Left kidney (tissue), 1 donor: ENCODE measurements at regions not wholly inside any gene's neighbourhood (a gene's known extent, or its start where the extent isn't known, plus 50 kb on each side); places are given as distances from the start of the nearest gene placed in this dataset.

Experiments used
- DNase-seq: peaks from one replicate; pipeline ENCODE4 v3.0.0-alpha.2; 2013

DNA sequence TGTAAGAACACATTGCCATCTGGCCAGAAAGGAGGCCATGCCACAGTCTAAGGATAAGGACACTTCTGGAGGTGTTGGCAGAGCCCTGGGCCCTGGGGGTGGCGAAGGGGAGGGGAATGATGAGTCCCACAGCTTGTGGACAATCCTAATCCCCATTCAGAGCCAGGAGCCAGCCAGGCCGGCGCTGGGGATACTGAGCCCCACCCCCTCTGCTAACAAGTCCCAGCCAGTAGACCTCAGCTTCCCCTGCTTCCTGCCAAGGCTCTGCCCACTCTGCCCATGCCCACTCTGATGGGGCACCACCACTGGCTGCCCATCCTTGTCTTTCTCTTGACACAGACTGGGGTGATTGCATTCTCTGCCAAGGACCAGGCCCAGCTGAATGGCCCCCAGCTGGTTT is 71.9 kb downstream of the NAV1 start:
- DNase-seq: no peak

DNA sequence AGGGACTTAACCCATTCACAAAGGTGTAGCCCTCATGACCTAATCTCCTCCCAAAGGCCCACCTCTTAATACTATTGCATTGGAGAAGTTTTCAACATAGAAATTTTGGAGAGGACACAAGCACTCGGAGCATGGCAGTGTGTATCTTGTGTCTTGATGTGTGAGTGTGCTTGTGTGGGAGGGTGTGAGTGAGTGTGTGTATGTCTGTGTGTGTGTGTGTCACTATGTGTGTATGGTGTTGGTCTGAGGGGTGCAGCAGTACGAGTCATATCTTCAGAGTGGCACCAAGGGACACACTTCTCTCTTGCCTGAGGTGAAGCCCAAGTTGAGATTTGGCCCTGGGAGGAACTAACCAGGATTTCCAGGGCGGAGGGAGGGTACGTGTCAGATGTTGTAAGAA is 73.7 kb downstream of the NAV1 start:
- DNase-seq: no peak

- DNase-seq: peak; percentile 46
Measured at GRCh38 chr1:201614262-201615015, 75.5 kb downstream of the NAV1 start.

DNA sequence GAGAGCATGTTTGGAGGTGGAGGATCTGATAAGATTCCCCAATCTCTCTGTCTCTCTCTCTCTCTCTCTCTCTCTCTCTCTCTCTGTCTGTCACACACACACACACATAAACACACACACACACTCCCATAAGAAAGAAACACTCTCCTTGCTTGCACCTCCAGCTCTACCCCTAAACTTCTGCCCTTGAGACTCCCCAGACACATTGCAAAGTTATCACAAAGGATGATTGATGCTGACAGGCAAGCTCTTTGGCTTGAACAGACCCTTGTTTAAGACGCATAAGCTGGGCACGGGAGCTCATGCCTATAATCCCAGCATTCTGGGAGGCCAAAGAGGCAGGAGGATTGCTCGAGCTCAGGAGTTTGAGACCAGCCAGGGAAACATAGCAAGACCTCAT is 78.2 kb downstream of the NAV1 start:
- no peak for DNase-seq

GRCh38 chr1:201618389-201618788 is 79.5 kb downstream of the NAV1 start:
- DNase-seq: no peak

DNA sequence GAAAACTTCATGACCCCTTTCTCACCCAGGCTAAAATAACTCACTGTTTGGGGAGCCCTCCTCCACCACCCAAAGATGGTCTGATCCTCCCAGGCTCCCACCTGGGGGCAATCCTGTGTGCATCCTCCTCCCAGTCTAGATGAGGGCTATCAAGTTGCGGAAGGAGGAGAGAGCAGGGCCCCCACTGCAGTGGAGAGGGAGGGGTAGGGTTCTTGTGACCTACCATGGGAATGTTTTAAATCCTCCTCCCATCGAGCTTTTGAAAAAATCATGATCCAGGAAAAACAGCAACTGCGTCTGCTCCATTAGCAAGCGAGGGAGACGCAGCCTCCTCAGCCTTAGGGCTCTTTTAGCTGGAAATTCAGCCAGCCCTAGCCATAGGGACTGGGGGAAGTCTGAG is 80.0 kb downstream of the NAV1 start:
- DNase-seq: no peak

GRCh38 chr1:201619513-201619912 is 80.6 kb downstream of the NAV1 start:
- DNase-seq: no peak

DNA sequence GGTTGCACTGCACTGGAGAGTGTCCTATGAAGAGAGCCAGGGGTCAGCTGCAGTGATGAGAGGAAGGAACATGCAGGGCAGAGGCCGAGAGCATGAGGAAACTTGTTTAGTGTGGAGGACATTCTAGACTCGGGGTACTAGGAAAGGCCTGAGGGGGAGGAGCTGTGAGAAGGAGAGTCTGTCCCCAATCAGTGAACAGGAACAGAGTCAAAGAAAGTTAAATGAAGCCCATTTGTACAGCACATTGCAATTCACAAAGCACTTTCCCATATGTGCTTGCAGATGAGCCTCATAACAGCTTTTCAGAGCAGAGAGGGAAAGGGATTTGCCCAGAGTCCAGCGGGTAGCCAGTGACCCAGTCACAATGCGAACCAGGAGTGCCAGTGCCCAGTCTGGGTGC is 83.4 kb downstream of the NAV1 start:
- no peak for DNase-seq

- DNase-seq: no peak
Measured at GRCh38 chr1:201622824-201623223, 83.9 kb downstream of the NAV1 start.

DNA sequence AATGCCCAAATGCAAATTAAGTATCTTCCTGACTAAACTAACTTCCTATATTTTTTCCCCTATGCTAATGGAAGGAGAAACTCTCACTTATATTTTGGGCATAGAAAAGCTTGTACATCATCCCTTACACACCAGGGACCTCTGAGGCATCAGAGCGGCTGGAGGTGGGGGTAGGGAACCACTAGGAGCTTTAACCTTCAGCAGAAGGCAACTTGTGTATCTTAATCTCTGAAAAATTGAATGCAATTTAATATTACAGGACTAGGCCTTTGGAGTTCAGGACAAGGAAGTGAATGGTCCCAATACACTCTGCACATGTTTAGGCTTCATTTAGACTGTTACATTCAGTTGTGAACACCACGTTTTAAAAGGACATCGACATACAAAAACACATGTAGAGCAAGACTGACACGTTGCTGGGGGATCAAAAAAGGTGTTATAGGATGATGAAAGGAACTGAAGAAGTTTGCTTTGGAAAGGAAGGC is 85.9 kb downstream of the NAV1 start:
- DNase-seq: no peak

DNA sequence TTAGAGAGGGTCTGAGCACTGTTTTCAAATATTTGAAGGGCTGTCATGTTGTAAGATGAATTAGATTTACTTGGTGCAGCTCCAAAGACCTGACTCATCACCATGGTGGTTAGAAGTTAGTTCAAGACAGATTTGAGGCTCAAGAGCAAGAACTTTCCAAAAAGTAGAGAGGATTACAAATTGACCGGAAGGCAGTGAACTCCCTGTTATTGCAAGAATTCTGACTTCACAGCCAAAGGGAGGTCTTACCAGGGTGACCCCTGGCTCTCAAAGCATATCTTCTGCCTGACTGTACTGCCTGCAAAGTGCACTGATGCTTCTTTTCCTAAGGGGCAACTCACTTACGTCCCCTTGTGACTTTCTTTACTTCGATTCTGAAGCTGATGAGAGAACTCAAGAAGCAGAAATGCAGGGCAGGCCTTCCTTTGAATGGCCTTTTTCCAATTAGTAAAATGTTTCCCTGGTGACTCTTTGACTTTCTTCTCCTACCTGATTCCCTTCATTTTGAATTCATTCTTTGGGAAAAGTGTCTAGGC is 86.4 kb downstream of the NAV1 start:
- DNase-seq: no peak

DNA sequence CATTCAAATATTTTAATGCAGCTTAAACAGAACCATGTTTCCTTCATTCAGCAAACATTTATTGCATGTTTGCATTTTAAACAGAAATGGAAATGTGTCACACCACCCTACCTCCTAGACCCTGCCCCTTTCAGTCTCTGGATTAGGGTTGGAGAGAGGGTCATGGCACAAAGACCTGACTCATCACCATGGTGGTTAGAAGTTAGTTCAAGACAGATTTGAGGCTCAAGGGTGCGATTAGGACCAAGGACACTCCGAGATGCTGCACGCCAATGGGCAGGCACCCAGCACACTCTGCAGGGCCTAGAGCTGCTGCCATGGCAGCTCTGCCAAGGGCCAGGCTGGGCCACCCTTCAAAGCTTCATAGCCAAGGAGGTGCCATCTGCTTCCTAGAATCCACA is 86.9 kb downstream of the NAV1 start:
- DNase-seq: no peak

DNA sequence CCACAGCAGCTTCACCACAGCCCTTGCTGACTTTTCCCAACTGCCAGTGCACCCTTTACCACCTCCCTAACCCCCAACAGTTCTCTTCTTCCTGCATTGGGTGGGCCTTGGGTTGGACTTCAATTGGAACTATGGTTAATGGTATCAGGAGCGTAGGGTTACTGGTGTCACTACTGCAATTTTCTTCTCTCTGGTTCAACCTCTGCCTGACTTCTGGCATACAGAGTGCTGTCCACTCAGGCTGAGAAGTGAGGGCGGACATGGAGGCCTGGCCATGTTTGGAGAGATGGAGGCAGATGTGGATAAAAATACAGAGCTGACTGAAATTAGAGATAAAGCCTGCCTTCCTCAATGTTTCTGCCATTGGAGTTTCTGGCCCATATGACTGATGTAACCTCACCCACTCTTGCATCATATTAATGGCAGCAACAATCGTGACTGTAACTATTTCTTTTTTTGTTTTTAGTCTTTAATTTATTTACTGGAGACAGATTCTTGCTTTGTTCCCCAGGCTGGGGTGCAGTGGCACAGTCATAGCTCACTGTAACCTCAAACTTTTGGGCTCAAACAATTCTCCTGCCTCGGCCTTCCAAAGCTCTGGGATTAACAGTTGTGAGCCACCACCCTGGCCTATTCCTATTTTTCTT is 87.8 kb downstream of the NAV1 start:
- DNase-seq: no peak

DNA sequence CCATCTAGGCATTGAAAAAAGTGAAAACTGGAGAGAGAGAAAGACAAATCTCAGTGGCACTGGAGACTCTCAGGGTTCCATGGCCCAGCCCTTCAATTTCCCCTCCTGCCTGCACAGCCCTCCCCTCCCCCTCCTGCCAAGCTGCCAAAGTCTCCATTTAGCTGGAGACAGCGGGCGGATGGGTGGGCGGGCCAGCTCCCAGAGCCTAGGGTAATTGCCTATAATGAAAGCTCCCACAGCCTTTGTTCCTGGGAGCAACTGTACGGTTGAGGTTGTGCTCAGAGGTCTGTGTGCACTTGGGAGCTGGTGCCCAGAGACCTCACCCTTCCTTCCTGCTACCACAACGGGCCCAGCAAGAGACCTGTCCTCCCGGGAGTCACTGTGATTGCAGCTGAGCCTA is 89.6 kb downstream of the NAV1 start:
- no peak for DNase-seq

GRCh38 chr1:201630582-201630981 is 91.7 kb downstream of the NAV1 start:
- DNase-seq: no peak

- DNase-seq: no peak
Measured at GRCh38 chr1:201631037-201631436, 92.1 kb downstream of the NAV1 start.

DNA sequence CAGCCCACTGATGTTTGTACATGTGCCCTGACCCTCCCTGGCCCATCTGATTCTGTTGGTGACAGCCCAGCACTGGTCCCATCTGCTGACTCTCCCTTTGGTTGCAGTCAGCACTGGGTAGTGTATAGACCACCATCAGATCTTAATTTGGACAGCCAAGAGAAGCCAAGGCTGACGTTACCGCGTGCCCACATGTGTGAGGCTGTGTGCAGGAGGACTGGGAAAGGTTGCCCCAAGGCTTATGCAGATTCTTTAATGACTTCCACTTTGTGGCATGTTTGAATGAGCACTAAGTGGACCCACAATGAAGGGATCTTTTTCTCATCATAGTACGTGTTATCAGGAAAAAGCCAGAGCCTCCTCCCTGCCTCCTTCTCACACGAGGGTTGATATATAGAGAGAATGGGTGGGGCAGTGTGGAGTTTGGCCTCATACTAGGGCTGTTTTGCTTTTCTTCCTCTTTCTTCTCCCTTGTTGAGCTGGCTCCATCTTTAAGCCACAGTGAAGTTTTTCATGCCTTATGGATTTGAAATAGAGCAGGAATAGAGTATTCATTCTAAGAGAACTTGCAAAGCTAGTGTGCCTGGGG is 93.5 kb downstream of the NAV1 start:
- no peak for DNase-seq

DNA sequence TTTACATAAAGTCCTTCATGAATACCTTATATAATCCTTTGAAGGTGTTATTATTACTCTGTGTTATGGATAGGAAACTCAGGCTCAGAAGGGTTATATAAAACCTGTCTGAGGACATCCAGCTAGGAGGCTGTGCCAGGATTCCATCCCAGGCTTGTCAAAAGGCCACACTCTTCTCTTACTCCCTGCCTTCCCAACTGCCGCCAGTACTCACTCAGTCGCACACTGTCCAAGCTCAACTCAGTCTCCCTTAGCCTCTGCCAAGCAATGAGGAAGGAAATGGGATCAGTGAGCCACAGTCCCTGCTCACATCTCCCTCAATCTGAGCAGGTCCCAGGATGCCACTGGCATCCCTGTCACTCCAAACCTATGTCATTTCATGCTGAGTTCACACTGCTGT is 94.4 kb downstream of the NAV1 start:
- DNase-seq: no peak

GRCh38 chr1:201633811-201634210 is 94.9 kb downstream of the NAV1 start:
- DNase-seq: no peak

- DNase-seq: no peak
Measured at GRCh38 chr1:201634261-201634660, 95.3 kb downstream of the NAV1 start.

GRCh38 chr1:201636097-201636496 is 97.2 kb downstream of the NAV1 start:
- DNase-seq: no peak

GRCh38 chr1:201636510-201636971 is 97.6 kb downstream of the NAV1 start:
- DNase-seq: no peak
